RWPE1 (cell line): ENCODE measurements at regions not wholly inside any gene's neighbourhood (a gene's known extent, or its start where the extent isn't known, plus 50 kb on each side); places are given as distances from the start of the nearest gene placed in this dataset.

Experiments
- CTCF ChIA-PET: fragments of 350-600 bp; sonication (Branson Sonifier 250); formaldehyde crosslinking; extraction: SDS; loops from one replicate; lab custom pipeline; 2021; lab: Yijun Ruan, JAX
- POLR2A ChIA-PET: fragments of 400-600 bp; formaldehyde crosslinking; extraction: SDS; loops from one replicate; lab custom pipeline; 2020; ENCODE audit warnings: antibody characterized with exemption; ENCODE audit not compliant: low non-redundant PET; lab: Yijun Ruan, JAX
- DNase-seq: peaks from one replicate; pipeline ENCODE4 v3.0.0; 2012; ENCODE audit warnings: low spot score
- H3K27ac ChIP-seq: fragments of 450-650 bp; 2 replicates; pipeline ENCODE4 v1.5.1; 2017
- TF ChIP-seq, protein P1 (sequence below): fragments of 450-650 bp; conservative IDR thresholded peaks from 2 replicates; pipeline ENCODE4 v1.5.1; 2017; ENCODE audit warnings: low read depth, mild to moderate bottlenecking

DNA sequence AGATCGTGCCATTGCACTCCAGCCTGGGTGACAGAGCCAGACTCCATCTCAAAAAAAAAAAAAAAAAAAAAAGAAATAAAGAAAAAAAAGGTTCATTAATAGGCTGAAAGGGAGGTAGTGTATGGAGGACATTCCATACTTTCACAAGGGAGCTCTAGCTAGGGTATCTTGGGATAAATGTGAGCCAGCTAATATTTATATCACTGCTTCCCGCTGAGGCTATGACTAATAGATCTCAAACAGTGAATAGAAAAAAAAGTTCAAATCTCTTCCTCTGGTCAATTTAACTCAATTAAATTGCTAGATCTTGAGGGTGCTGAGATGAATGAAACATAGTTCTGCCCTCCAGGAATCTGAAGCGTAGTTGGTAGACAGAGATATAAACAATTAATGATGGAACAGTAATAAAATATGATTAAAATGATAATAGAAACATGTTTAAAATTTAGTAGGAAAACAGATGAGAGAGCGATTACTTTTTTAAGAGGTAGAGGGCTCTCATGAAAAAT is 55.7 kb upstream of the SHISA3 start:
- POLR2A ChIA-PET: no interaction called here
- TF ChIP-seq, protein P1, sequence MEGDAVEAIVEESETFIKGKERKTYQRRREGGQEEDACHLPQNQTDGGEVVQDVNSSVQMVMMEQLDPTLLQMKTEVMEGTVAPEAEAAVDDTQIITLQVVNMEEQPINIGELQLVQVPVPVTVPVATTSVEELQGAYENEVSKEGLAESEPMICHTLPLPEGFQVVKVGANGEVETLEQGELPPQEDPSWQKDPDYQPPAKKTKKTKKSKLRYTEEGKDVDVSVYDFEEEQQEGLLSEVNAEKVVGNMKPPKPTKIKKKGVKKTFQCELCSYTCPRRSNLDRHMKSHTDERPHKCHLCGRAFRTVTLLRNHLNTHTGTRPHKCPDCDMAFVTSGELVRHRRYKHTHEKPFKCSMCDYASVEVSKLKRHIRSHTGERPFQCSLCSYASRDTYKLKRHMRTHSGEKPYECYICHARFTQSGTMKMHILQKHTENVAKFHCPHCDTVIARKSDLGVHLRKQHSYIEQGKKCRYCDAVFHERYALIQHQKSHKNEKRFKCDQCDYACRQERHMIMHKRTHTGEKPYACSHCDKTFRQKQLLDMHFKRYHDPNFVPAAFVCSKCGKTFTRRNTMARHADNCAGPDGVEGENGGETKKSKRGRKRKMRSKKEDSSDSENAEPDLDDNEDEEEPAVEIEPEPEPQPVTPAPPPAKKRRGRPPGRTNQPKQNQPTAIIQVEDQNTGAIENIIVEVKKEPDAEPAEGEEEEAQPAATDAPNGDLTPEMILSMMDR: no peak

DNA sequence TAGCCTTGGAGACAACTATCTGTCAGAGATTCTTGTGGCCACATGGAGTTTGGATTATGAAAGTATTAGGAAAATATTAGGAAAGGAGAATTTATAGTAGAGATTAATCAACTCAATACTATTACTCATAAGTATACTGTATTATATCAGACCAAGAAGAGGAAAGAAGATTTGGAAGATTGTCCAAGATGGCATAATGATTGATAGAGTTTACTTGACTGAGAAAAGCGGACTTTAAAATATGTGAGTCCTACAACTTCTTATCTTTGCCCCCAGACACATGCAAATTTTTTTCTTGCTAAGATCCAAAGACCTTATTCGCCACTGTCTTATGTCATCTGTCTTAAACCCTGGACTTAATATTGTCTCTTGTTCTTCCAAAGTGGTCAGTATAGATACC is 54.8 kb upstream of the SHISA3 start:
- no peak overlapping the region for H3K27ac ChIP-seq

More for the DNA sequence above, 55.7 kb upstream of the SHISA3 start:
- CTCF ChIA-PET: no interaction called here
- no peak overlapping the region for H3K27ac ChIP-seq
- no peak for DNase-seq

DNA sequence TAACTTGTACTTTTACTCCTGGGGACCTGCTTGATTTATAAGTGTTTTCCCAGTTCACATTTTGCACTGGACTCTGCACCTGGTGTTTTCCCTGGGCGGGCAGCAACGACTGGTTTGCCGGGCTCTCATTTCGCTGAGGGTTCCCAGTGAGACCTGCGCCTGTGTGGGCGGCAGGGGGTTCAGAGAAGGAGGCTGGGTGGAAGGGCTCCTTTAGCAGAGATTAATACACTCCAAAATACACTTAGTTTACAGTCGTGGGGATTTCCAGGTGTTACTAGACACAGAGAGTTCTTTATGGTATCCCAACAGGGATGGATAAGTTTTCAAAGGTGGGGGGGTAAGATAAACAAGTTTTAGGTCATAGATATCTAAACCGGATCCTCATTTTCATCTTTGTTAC is 53.0 kb upstream of the SHISA3 start:
- TF ChIP-seq, protein P1: no peak
- ChIA-PET POLR2A (no interaction called here), CTCF (no interaction called here)
- DNase-seq: no peak
- no peak overlapping the region for H3K27ac ChIP-seq

More for the DNA sequence above, 54.8 kb upstream of the SHISA3 start:
- ChIA-PET CTCF (no interaction called here), POLR2A (no interaction called here)
- DNase-seq: no peak
- TF ChIP-seq, protein P1: no peak

DNA sequence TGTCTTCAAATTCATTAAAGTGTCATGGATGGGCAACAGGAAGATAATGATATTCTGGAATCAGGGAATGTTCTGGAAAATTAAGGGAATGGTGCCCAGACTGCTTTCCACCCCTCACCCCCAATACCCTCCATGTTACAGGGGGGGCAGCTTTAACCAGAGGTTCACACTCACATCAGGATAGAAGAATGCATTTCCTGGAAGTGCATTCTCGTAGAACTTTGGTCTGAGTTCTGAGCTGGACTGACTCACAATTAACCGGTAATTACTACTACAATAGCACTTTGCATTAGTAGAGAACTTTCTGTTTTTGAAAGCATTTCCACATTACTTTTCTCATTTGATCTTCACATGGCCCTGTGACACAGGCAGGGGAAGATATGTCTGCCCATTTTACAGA is 52.5 kb upstream of the SHISA3 start:
- CTCF ChIA-PET: no interaction called here
- TF ChIP-seq, protein P1: no peak
- no peak for DNase-seq
- no peak overlapping the region for H3K27ac ChIP-seq
- POLR2A ChIA-PET: no interaction called here

DNA sequence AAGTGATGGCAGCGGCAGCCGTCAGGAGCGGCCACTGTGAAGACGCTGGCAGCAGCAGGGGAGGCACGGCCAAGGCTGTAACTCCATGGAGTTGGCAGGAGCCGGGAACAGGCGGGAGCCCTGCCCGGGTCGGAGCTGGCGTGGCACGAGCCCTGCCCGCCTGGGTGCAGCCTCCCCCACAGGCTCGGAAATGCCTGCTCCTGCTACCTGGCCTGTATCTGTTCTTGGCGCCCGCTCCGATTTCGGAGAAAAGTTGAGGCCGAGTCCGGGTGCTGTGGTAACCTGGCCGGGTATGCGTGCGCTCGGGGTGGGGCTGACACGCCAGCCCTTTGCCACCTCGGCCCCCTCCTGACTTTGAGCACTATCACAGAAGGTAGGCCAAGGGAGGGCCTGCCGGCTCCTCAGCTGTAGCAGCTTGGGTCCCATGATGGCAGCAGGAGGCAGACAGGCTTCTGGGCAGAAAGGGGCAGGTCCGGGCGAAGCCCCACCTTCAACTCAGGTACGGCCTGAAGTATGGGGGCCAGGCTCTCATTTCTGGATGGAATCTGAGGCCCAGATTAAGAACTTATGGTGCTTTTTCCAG is 51.2 kb upstream of the SHISA3 start:
- POLR2A ChIA-PET: no interaction called here
- TF ChIP-seq, protein P1: no peak
- DNase-seq: no peak
- no peak overlapping the region for H3K27ac ChIP-seq
- CTCF ChIA-PET: interaction anchor here (0.9 kb wide), 1 partner anchor 26 kb away, joined by 3 read pairs; no protein-coding TSS in a partner anchor

DNA sequence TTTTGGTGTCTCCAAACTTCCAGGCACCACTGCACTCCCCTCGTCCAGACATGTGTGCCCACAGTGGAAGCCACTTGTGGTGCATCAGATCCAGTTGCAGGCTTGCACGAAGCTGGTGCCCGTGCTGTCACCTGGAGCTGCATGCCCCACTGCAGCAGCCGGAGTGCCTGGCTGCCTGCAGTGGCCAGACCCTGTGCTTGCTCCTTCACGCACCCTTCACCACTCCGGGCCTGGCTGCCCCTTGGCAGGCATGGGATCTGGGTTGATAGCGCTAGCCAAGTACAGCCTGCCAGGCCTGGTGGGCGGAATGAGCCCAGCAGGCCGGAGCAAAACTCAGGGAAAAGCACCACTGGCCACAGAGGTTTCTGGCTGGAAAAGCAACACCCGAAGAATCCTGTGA is 50.2 kb upstream of the SHISA3 start:
- POLR2A ChIA-PET: no interaction called here
- H3K27ac ChIP-seq: no peak overlapping the region
- no peak for DNase-seq
- TF ChIP-seq, protein P1: no peak
- CTCF ChIA-PET: no interaction called here
